ENCODE measurements at regions not wholly inside any gene's neighbourhood (a gene's known extent, or its start where the extent isn't known, plus 50 kb on each side); places are given as distances from the start of the nearest gene placed in this dataset.

DNA sequence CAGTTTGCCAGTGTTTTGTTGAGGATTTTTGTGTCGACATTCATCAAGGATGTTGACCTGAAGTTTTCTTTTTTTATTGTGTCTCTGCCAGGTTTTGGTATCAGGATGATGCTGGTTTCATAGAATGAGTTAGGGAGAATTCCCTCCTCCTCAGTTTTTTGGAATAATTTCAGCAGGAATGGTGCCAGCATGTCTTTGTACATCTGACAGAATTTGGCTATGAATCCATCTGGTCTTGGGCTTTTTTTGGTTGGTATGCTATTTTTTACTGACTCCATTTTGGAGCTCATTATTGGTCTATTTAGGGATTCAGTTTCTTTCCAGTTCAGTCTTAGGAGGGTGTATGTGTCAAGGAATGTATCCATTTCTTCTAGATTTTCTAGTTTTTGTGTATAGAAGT, 320.0 kb upstream of the PPP2R3A start:
- TF ChIP-seq, protein P1, sequence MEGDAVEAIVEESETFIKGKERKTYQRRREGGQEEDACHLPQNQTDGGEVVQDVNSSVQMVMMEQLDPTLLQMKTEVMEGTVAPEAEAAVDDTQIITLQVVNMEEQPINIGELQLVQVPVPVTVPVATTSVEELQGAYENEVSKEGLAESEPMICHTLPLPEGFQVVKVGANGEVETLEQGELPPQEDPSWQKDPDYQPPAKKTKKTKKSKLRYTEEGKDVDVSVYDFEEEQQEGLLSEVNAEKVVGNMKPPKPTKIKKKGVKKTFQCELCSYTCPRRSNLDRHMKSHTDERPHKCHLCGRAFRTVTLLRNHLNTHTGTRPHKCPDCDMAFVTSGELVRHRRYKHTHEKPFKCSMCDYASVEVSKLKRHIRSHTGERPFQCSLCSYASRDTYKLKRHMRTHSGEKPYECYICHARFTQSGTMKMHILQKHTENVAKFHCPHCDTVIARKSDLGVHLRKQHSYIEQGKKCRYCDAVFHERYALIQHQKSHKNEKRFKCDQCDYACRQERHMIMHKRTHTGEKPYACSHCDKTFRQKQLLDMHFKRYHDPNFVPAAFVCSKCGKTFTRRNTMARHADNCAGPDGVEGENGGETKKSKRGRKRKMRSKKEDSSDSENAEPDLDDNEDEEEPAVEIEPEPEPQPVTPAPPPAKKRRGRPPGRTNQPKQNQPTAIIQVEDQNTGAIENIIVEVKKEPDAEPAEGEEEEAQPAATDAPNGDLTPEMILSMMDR (conservative IDR thresholded peaks at IDR 0.05 in 1 of 2, IDR thresholded peaks at IDR 0.05 in 1 of 2; ENCODE audit: low read depth in 1 of 2, low read length in 2 of 2) = no peak
- TF ChIP-seq EZH2 (IDR thresholded peaks at IDR 0.05; ENCODE audit: low read length, missing control alignments) = no peak
